ENCODE measurements at regions not wholly inside any gene's neighbourhood (a gene's known extent, or its start where the extent isn't known, plus 50 kb on each side); places are given as distances from the start of the nearest gene placed in this dataset.

GRCh38 chr3:30069056-30069455, 537.3 kb upstream of the TGFBR2 start:
- ChIA-PET POLR2A (no interaction called here), CTCF (no interaction called here)

- ChIA-PET CTCF (no interaction called here), POLR2A (no interaction called here)
Observed at GRCh38 chr3:30073040-30073439, 533.4 kb upstream of the TGFBR2 start.

DNA sequence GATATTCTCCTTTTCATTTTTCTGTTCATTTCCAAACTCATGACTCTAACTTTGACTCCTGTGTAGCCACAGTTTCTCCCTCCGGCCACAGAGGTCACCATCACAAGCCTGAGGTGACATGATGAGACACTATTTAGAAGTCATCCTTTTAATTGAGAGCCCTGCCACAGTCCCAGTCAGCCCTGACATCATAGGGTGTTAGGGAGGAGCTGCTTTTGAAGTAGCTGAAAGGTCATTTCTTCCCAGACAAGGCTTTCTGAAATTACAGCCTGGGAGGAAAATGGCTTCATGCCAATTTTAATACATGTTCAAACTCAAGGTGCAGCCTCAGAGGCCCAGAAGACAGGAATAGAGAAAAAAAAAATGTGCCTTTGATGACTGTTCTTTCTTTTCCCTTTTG, 532.8 kb upstream of the TGFBR2 start:
- ChIA-PET POLR2A (no interaction called here), CTCF (no interaction called here)

DNA sequence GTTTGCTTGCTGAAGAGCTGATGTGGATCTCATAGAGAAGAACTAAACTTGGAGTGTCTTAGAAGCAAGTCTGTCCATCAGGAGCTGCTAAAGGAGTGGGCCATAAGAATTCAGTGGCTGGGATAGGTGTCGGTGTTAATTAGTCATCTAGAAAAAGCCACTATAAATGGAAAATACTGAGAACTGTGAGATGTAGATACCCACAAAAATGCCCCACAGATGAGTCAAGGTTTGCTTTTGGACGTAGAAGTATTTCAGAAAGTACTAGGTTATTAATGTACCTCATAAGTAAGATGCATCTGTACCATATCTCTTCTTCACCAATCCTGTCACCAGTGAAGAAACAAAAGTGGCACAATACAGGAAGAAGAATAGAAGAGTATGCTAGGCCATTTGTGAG, 530.9 kb upstream of the TGFBR2 start:
- POLR2A ChIA-PET, result no interaction called here
- CTCF ChIA-PET, result no interaction called here

DNA sequence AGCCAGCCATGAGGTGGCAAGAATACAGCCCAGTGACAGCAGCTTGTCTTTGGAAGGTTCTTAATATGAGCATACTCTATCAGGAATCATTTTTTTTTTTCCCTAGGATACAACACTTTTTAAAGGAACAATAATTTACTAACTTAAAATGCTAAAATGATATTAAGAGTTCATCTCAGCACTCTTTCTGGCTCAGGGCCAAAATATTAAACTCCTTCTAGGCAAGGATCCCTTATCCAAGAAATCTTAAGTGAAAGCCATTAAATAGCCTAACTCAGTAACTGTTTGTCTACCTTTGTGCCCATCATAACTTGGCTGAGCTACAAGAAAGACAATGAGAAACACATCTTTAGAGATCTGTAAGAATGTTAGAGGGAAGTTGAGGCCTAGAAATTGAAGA, 529.5 kb upstream of the TGFBR2 start:
- POLR2A ChIA-PET, result no interaction called here
- CTCF ChIA-PET, result no interaction called here

GRCh38 chr3:30077746-30078145, 528.7 kb upstream of the TGFBR2 start:
- ChIA-PET POLR2A (no interaction called here), CTCF (no interaction called here)

- ChIA-PET CTCF (no interaction called here), POLR2A (no interaction called here)
Observed at GRCh38 chr3:30078736-30079135, 527.7 kb upstream of the TGFBR2 start.

GRCh38 chr3:30081904-30082303, 524.5 kb upstream of the TGFBR2 start:
- ChIA-PET POLR2A (no interaction called here), CTCF (no interaction called here)

DNA sequence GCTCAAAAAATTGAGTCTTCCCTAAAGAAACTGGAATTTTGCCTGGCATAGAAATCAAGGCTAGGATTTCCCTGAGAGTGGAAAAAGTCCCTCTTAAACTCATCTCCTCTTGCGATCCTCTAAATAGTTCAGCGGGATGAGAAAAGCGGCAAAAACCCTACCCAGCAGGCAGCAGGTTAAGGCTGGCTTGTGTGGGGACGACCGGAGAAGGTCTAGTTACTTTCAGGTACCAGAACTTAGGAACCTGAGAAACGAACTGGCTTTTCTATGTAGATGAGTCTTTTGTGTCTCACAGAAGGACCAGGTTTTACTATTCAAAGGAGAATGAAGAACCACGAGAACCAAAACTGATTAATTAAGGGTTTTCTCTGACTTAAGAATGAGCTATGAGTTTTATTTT, 523.7 kb upstream of the TGFBR2 start:
- CTCF ChIA-PET, result no interaction called here
- POLR2A ChIA-PET, result no interaction called here

- ChIA-PET POLR2A (no interaction called here), CTCF (no interaction called here)
Observed at GRCh38 chr3:30083315-30083714, 523.1 kb upstream of the TGFBR2 start.

DNA sequence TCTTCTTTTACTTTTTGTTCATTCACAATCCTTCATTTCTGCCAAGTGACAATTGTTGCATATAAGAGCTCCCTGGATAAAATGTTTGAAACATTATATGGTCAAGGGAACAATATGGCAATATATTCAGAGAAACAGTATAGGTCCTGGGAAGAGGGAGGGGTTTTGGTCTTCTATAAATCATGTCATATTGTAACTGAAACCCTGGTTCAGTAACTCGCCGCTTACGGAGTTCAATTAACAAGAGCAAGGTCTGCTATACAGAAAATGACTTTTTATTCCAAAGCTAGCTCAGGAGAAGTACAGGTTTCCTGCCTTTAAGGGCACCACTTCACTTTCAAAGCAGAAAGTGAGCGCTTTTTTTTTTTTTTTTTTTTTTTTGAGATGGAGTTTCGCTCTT, 522.1 kb upstream of the TGFBR2 start:
- CTCF ChIA-PET, result no interaction called here
- POLR2A ChIA-PET, result no interaction called here

GRCh38 chr3:30084971-30085403, 521.4 kb upstream of the TGFBR2 start:
- ChIA-PET POLR2A (no interaction called here), CTCF (no interaction called here)

DNA sequence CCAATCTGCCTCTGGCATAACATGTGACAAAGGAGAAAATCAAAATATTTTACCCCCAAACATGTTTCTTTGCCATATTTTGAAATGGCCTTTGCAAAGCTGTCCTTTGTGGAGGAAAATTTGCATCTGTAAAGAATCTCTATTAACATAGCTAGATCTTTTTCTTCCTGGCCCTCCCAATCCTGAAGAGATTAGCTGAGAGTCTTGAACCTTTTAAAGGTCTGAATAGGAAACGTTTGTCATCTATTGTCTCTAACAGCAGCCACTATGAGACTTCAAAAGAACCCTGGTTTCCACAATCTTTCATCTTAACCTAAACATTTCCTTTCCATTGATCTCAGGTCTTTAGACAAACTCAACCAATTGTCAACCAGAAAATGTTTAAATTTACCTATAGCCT, 520.9 kb upstream of the TGFBR2 start:
- CTCF ChIA-PET, result no interaction called here
- POLR2A ChIA-PET, result no interaction called here

DNA sequence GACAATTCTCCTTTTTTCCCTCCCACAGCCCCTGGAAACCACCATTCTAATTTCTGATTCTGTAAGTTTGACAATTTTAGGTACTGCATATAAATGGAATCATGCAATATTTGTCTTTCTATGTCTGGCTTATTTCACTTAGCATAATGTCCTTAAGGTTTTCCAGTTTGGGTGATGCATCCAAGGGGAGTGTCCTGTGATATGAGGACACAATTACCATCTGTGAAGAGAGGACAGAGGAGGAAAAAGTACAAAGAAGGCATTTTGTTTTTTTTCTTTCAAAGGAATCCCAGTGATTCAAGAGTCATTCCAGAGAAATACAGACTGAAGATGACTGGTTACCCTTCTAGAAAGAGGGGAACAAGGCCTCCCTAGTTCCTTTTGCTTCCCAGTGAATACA, 514.7 kb upstream of the TGFBR2 start:
- CTCF ChIA-PET, result no interaction called here
- POLR2A ChIA-PET, result no interaction called here

- POLR2A ChIA-PET, result no interaction called here
- CTCF ChIA-PET, result no interaction called here
Observed at GRCh38 chr3:30097022-30097650, 509.3 kb upstream of the TGFBR2 start.

GRCh38 chr3:30098243-30098642, 508.2 kb upstream of the TGFBR2 start:
- ChIA-PET CTCF (no interaction called here), POLR2A (no interaction called here)

DNA sequence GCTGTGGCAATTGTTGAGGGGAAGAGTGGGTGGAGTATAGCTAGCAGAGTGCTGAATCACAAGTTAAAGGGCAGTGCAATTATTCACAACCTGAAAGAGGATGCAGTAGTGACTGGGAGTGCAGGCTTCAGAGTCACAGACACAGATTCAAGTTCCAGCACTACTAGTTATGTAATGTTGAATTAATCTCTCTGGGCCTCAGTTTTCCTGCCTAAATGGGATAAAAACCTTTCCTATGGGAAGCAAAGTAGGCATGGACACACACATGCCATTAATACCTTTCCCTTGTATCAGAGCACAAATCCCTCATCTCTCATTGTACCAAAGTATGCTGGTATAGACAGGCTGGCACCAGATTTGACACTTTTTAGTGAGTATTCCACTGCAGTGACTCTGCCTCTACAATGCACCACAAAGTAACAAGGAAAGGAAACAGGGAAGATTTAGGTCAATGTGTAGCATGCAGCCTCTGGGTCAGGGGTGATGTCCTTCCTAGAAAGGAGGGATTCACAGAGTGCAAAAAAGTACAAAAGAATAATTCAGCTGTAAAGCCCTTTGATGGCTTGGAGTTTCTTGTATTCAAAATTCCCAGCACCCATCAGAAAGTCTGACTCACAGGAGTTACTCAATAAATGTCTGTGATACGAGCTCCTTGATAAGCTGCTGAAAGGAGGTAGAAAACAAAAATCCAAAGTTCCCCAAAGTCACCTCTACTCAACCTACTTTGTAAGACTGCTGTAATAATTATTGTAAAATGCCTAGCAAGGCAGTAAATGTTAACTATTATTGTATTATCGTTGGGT, 507.5 kb upstream of the TGFBR2 start:
- POLR2A ChIA-PET, result no interaction called here

GRCh38 chr3:30102356-30102755, 504.0 kb upstream of the TGFBR2 start:
- ChIA-PET POLR2A (no interaction called here), CTCF (no interaction called here)

More for the DNA sequence above, 507.5 kb upstream of the TGFBR2 start:
- CTCF ChIA-PET, result no interaction called here

- CTCF ChIA-PET, result no interaction called here
- POLR2A ChIA-PET, result no interaction called here
Observed at GRCh38 chr3:30103186-30103585, 503.2 kb upstream of the TGFBR2 start.

DNA sequence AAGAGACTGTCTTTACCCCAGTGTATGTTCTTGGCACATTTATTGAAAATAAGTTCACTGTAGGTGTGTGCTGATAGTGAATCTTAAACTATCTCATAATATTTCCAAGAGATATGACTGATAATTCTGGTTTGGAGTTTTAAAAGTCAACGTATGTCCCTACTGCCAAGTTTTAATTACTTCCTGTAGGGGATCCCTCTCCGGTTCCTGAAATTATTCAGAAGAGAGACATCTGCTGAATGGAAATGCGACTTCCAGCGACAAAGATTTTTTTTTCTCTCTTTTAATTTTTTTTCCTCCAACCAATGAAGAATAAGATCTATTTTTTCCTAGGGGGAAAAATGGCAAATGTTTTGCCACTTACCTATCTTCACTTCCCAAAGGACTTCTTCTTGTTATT, 498.9 kb upstream of the TGFBR2 start:
- POLR2A ChIA-PET, result no interaction called here
- CTCF ChIA-PET, result no interaction called here

DNA sequence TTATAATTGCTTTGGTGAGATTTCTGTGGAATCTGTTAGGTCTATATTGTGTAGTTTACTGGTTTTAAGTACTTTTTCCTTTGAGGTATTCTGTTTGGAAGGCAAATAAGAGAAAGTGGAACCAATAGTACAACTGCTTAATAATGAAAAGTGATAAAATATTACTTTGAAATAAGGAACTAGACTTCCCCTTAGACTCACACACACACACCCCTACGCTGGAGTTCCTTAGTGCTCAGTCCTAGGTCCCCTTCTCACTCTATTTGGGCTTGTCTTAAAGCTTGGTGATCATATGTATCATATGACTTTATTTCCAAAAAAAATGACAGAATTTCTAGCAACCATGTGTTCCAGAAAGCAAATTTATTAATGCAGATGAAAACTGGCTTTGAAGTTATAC, 494.0 kb upstream of the TGFBR2 start:
- ChIA-PET POLR2A (no interaction called here), CTCF (no interaction called here)

DNA sequence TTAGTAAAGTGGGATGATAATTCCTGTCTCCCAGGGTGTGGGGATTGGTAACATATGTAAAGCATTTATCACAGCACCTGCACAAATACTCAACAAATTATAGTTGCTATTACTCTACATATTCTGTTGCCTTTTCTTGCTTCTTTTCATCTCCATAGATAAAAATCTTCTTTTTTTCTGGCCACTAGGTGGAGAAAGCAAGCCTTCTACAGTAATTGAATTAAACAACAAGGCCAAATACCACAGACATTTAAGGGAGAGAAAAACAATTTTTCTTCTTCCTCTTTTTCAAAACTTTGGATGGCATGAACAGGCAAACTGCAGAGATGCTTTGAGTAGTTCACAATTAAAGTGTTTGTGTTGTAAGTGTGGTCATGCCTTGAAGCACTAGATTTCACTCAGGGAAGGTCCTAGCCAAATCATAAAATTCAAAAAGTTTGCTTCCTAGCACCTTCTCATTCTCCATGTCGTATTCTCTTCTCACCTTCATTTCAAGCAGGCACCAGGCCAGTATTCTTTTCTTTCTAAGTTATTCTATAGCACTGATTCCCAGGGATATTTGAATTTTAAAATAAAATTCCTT, 493.4 kb upstream of the TGFBR2 start:
- CTCF ChIA-PET, result no interaction called here
- POLR2A ChIA-PET, result no interaction called here
